Spleen (tissue), 11 donors: ENCODE measurements at regions not wholly inside any gene's neighbourhood (a gene's known extent, or its start where the extent isn't known, plus 50 kb on each side); places are given as distances from the start of the nearest gene placed in this dataset.

Experiments used
- DNase-seq: peaks from one replicate; pipeline ENCODE4 v3.0.0-alpha.2; 2020
- H3K27ac ChIP-seq, 8 donors: fragments of 200-600 bp; sonication (generic) in 7 of 8; 1 replicate in 4 of 8; 2 replicates in 4 of 8; pipeline versions ENCODE4 v1.5.0 to v1.8.0; 2016 to 2021; ENCODE audit warnings: inconsistent platforms in 4 of 8, mild to moderate bottlenecking in 4 of 8, moderate library complexity in 1 of 8
- H3K27me3 ChIP-seq, 7 donors: fragments of 200-600 bp; sonication (generic) in 6 of 7; replicated peaks in 1 of 7; 1 replicate in 4 of 7; 2 replicates in 3 of 7; pipeline versions ENCODE4 v1.5.0 to v1.8.0; 2016 to 2021; ENCODE audit warnings: inconsistent platforms in 3 of 7, mild to moderate bottlenecking in 1 of 7
- H3K36me3 ChIP-seq, 6 donors: fragments of 200-600 bp; sonication (generic) in 5 of 6; 1 replicate in 4 of 6; 2 replicates in 2 of 6; pipeline versions ENCODE4 v1.5.0 to v1.8.0; 2016 to 2021; ENCODE audit warnings: inconsistent platforms in 2 of 6
- H3K4me1 ChIP-seq, 6 donors: fragments of 200-600 bp; sonication (generic) in 5 of 6; 1 replicate in 3 of 6; 2 replicates in 3 of 6; pipeline versions ENCODE4 v1.5.0 to v1.8.0; 2016 to 2021; ENCODE audit warnings: inconsistent platforms in 3 of 6
- H3K4me3 ChIP-seq, 8 donors: fragments of 200-600 bp; sonication (generic) in 7 of 8; 1 replicate in 4 of 8; 2 replicates in 4 of 8; pipeline versions ENCODE4 v1.5.0 to v1.8.0; 2016 to 2021; ENCODE audit warnings: inconsistent platforms in 4 of 8, mild to moderate bottlenecking in 4 of 8, moderate library complexity in 2 of 8
- H3K9me3 ChIP-seq, 8 donors: fragments of 200-600 bp; sonication (generic) in 7 of 8; 1 replicate in 4 of 8; 2 replicates in 4 of 8; pipeline versions ENCODE4 v1.5.0 to v1.8.0; 2016 to 2021; ENCODE audit warnings: inconsistent platforms in 4 of 8
- CTCF ChIP-seq, 11 experiments: fragments of 200-600 bp in 7 of 11; fragments of 450-650 bp in 4 of 11; sonication (generic) in 4 of 11; IDR thresholded peaks in 8 of 11; conservative IDR thresholded peaks in 3 of 11; 1 replicate in 7 of 11; 2 replicates in 4 of 11; pipeline versions ENCODE4 v1.4.0 to v1.8.0; 2016 to 2021; ENCODE audit warnings: antibody characterized with exemption in 11 of 11, inconsistent platforms in 4 of 11, mild to moderate bottlenecking in 1 of 11
- POLR2A ChIP-seq, 3 donors: fragments of 450-650 bp; IDR thresholded peaks; one replicate each; pipeline ENCODE4 v1.5.1; 2017; ENCODE audit warnings: antibody characterized with exemption in 3 of 3, mild to moderate bottlenecking in 1 of 3
- POLR2AphosphoS5 ChIP-seq, 3 donors: sonication (generic); formaldehyde crosslinking; IDR thresholded peaks; one replicate each; pipeline ENCODE4 v1.5.1; 2017; ENCODE audit warnings: antibody characterized with exemption in 3 of 3
- WGBS, 5 donors: extraction: QIAGEN DNeasy Blood & Tissue Kit in 3 of 5; methylation state at CpG; one replicate each; pipeline versions ENCODE4 v1.1.5 to v1.1.7; 2013 to 2018; 5-methylcytosine and 5-hydroxymethylcytosine counted together
- intact Hi-C: fragments of 100-400 bp; cut with DNase I; formaldehyde crosslinking; loops from one replicate; pipeline ENCODE4 v1.15.0; 2023; ENCODE audit warnings: low total_unique reads
- donor health status: healthy with polysubstance abuse.
- donor health status: DM: no; HTN: no; CAD: no; lungs with moderate emphysema.
- donor health status: DM: no; HTN: no; CAD: no.
- donor health status: Bipolar disorder and iron deficiency.
- donor health status: healthy.
- donor health status: DM: no; HTN: no; CAD: no.
- donor health status: DM: yes; HTN: yes; CAD: no.

- H3K9me3 ChIP-seq: peaks cover 0 to 6% (median 2%) of the 10 kb centered on the region in 8 donors
- TF ChIP-seq CTCF (IDR thresholded peaks at IDR 0.05 in 8 of 11, conservative IDR thresholded peaks at IDR 0.05 in 3 of 11): no peak
- TF ChIP-seq POLR2AphosphoS5 (IDR thresholded peaks at IDR 0.05): no peak
- no peak for TF ChIP-seq POLR2A (IDR thresholded peaks at IDR 0.05)
- H3K36me3 ChIP-seq: no peaks in the 10 kb centered on the region
- H3K27ac ChIP-seq: no peak overlapping the region
- H3K4me1 ChIP-seq: peaks cover 0 to 12% (median 0%) of the 10 kb centered on the region in 6 donors
- 71 to 89% (median 79%) methylated on average over 1 of the region's 1 CpG for WGBS, 5 donors
- no peaks in the 10 kb centered on the region for H3K27me3 ChIP-seq
- intact Hi-C loops: loop anchor here (10.0 kb wide), 1 partner anchor 225 kb away; no protein-coding TSS in a partner anchor
- DNase-seq: no peak
- H3K4me3 ChIP-seq: no peak overlapping the region
These were observed 83.6 kb downstream of the FAM161A start for GRCh38 chr2:61770298-61770697.

GRCh38 chr2:61769093-61769675 is 84.7 kb downstream of the FAM161A start:
- no peaks in the 10 kb centered on the region for H3K27me3 ChIP-seq
- intact Hi-C loops: no loop called here
- no peak overlapping the region for H3K27ac ChIP-seq
- H3K9me3 ChIP-seq: peaks cover 0 to 13% (median 9%) of the 10 kb centered on the region in 8 donors
- H3K4me3 ChIP-seq: no peak overlapping the region
- DNase-seq: no peak
- peaks cover 0 to 6% (median 0%) of the 10 kb centered on the region in 6 donors for H3K4me1 ChIP-seq
- H3K36me3 ChIP-seq: no peaks in the 10 kb centered on the region
- 81 to 94% (median 88%) methylated on average over 1 of the region's 1 CpG for WGBS, 5 donors
- TF ChIP-seq POLR2AphosphoS5 (IDR thresholded peaks at IDR 0.05) (no peak), CTCF (IDR thresholded peaks at IDR 0.05 in 8 of 11, conservative IDR thresholded peaks at IDR 0.05 in 3 of 11) (no peak), POLR2A (IDR thresholded peaks at IDR 0.05) (no peak)

GRCh38 chr2:61764035-61764800 is 89.6 kb downstream of the FAM161A start:
- Histone ChIP-seq H3K4me1 (peaks cover 0 to 17% (median 5%) of the 10 kb centered on the region in 6 donors), H3K4me3 (peak overlapping the region; percentile 45 to 84 (median 58)), H3K9me3 (peaks cover 0 to 13% (median 9%) of the 10 kb centered on the region in 8 donors), H3K27ac (peak overlapping the region; percentile 92 to 97 (median 95)), H3K36me3 (no peaks in the 10 kb centered on the region), H3K27me3 (no peaks in the 10 kb centered on the region)
- TF ChIP-seq CTCF (IDR thresholded peaks at IDR 0.05 in 8 of 11, conservative IDR thresholded peaks at IDR 0.05 in 3 of 11) (peak in 3 of 11 experiments; percentile 23 to 30 (median 28)), POLR2A (IDR thresholded peaks at IDR 0.05) (peak in 2 of 3 donors; percentile 75 to 80), POLR2AphosphoS5 (IDR thresholded peaks at IDR 0.05) (peak; percentile 95 to 99 (median 96))
- peak; percentile 98 for DNase-seq
- WGBS, 5 donors: 1 to 5% (median 2%) methylated on average over 66 to 70 of the region's 70 CpGs
- intact Hi-C loops: no loop called here

- H3K9me3 ChIP-seq: peaks cover 0 to 13% (median 9%) of the 10 kb centered on the region in 8 donors
- H3K27me3 ChIP-seq: no peaks in the 10 kb centered on the region
- peak overlapping the region; percentile 45 to 84 (median 58) for H3K4me3 ChIP-seq
- intact Hi-C loops: no loop called here
- DNase-seq: peak; percentile 89
- peak overlapping the region; percentile 92 to 97 (median 95) for H3K27ac ChIP-seq
- H3K36me3 ChIP-seq: no peaks in the 10 kb centered on the region
- H3K4me1 ChIP-seq: peaks cover 0 to 17% (median 5%) of the 10 kb centered on the region in 6 donors
- 0 to 1% (median 0%) methylated on average over 17 to 23 of the region's 23 CpGs for WGBS, 5 donors
- TF ChIP-seq POLR2AphosphoS5 (IDR thresholded peaks at IDR 0.05) (no peak), CTCF (IDR thresholded peaks at IDR 0.05 in 8 of 11, conservative IDR thresholded peaks at IDR 0.05 in 3 of 11) (no peak), POLR2A (IDR thresholded peaks at IDR 0.05) (no peak)
These were observed 90.2 kb downstream of the FAM161A start for GRCh38 chr2:61763605-61764034.
